Panc1 (cell line): ENCODE measurements at regions not wholly inside any gene's neighbourhood (a gene's known extent, or its start where the extent isn't known, plus 50 kb on each side); places are given as distances from the start of the nearest gene placed in this dataset.

Experiments
- ATAC-seq: fragments of 200-7000 bp; cut with Tn5 transposase; 2 replicates; pipeline ENCODE4 v1.9.1; 2020; ENCODE audit warnings: mild to moderate bottlenecking, moderate library complexity
- BruUV-seq: library from RNA; stranded (reverse); fragments of 400-500 nt; replicated peaks from 2 replicates; lab custom pipeline; 2021; lab: Mats Ljungman, UMichigan
- CTCF ChIA-PET: fragments of 300-600 bp; sonication (Branson Sonifier 250); formaldehyde crosslinking; loops from one replicate; lab custom pipeline; 2022; ENCODE audit warnings: antibody characterized with exemption; lab: Charles Lee
- POLR2A ChIA-PET: fragments of 300-600 bp; sonication (Branson Sonifier 250); formaldehyde crosslinking; loops from one replicate; lab custom pipeline; 2022; ENCODE audit warnings: antibody characterized with exemption; lab: Charles Lee
- DNase-seq: peaks from one replicate; pipeline ENCODE4 v3.0.0-alpha.2; 2010; ENCODE audit warnings: low read depth, low spot score
- H3K27ac ChIP-seq: 2 replicates; pipeline ENCODE4 v1.5.1; 2011; ENCODE audit warnings: mild to moderate bottlenecking, low read length, inconsistent platforms
- H3K27me3 ChIP-seq: fragments of 200-500 bp; sonication (Bioruptor generic); 2 replicates; pipeline ENCODE4 v1.6.0; 2014; ENCODE audit warnings: low read length, inconsistent platforms; ENCODE audit not compliant: control insufficient read depth, insufficient read depth
- H3K36me3 ChIP-seq: fragments of 200-500 bp; sonication (Bioruptor generic); 2 replicates; pipeline ENCODE4 v1.5.1; 2014; ENCODE audit warnings: inconsistent platforms, mild to moderate bottlenecking, low read length, moderate library complexity; ENCODE audit not compliant: control insufficient read depth, insufficient read depth
- H3K4me1 ChIP-seq: 2 replicates; pipeline ENCODE4 v1.5.1; 2011; ENCODE audit warnings: inconsistent platforms, mild to moderate bottlenecking, low read length, moderate library complexity; ENCODE audit not compliant: control insufficient read depth, insufficient read depth
- H3K4me3 ChIP-seq, 2 experiments: 2 replicates each; pipeline ENCODE4 v1.5.1; 2011 to 2012; ENCODE audit warnings: low read depth in 2 of 2, low read length in 2 of 2, mild to moderate bottlenecking in 2 of 2, inconsistent platforms in 1 of 2, moderate library complexity in 1 of 2
- H3K9me3 ChIP-seq: fragments of 200-500 bp; sonication (Bioruptor generic); 2 replicates; pipeline ENCODE4 v1.5.1; 2014; ENCODE audit warnings: low read depth, mild to moderate bottlenecking, inconsistent platforms, low read length, moderate library complexity; ENCODE audit not compliant: control insufficient read depth, insufficient read depth
- POLR2AphosphoS5 ChIP-seq: IDR thresholded peaks from 2 replicates; pipeline ENCODE4 v1.6.1; 2012; ENCODE audit warnings: mild to moderate bottlenecking, low read depth, low read length, moderate library complexity
- SIN3A ChIP-seq: IDR thresholded peaks from 2 replicates; pipeline ENCODE4 v1.6.1; 2012; ENCODE audit warnings: low read depth, mild to moderate bottlenecking, low read length, moderate library complexity, borderline replicate concordance; ENCODE audit not compliant: insufficient read depth
- TCF7L2 ChIP-seq: IDR thresholded peaks from 2 replicates; pipeline ENCODE4 v1.6.1; 2011; ENCODE audit warnings: mild to moderate bottlenecking, low read depth, low read length, inconsistent platforms
- in situ Hi-C: cut with HindIII; loops from 2 replicates; pipeline ENCODE4 v1.10.0; 2016; ENCODE audit warnings: low sequenced_read_pairs, low pct_unique_long_range_greater_than_20kb
- intact Hi-C: fragments of 100-400 bp; cut with micrococcal nuclease; formaldehyde crosslinking; loops from one replicate; pipeline ENCODE4 v1.10.0; 2022; ENCODE audit not compliant: unreplicated experiment
- TF ChIP-seq, protein P1 (sequence below): fragments of 450-650 bp; IDR thresholded peaks from 2 replicates; pipeline ENCODE4 v1.5.1; 2017; ENCODE audit warnings: mild to moderate bottlenecking
- TF ChIP-seq, protein P2 (sequence below), 2 experiments: IDR thresholded peaks; 2 replicates each; pipeline ENCODE4 v1.6.1; 2011 to 2012; ENCODE audit warnings: low read depth in 2 of 2, control low read depth in 1 of 2, low read length in 1 of 2, mild to moderate bottlenecking in 1 of 2, moderate library complexity in 1 of 2; ENCODE audit not compliant: insufficient read depth in 1 of 2

DNA sequence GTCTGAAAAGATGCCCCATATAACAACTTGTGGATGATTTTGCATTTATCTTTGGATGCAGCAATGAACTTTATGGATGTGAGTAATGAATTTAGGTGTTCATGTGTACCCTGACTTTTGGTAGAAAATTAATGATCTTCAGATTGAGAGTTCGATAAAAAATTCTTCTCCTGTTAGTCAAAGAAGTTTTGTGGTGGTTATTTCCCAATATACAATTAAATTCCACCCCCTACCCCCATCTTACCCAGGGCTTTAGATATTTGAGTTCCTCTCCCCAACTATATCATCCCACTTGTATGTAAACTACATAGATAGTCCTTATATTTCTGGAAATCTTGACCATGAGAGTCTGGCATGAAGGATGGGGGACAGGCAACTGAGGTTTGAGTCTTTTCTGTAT lies 126.1 kb upstream of the ALDH1A3 start:
- ChIA-PET CTCF (no interaction called here), POLR2A (no interaction called here)
- TF ChIP-seq SIN3A, result no peak
- TF ChIP-seq, protein P1, sequence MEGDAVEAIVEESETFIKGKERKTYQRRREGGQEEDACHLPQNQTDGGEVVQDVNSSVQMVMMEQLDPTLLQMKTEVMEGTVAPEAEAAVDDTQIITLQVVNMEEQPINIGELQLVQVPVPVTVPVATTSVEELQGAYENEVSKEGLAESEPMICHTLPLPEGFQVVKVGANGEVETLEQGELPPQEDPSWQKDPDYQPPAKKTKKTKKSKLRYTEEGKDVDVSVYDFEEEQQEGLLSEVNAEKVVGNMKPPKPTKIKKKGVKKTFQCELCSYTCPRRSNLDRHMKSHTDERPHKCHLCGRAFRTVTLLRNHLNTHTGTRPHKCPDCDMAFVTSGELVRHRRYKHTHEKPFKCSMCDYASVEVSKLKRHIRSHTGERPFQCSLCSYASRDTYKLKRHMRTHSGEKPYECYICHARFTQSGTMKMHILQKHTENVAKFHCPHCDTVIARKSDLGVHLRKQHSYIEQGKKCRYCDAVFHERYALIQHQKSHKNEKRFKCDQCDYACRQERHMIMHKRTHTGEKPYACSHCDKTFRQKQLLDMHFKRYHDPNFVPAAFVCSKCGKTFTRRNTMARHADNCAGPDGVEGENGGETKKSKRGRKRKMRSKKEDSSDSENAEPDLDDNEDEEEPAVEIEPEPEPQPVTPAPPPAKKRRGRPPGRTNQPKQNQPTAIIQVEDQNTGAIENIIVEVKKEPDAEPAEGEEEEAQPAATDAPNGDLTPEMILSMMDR, result no peak
- no peak for TF ChIP-seq POLR2AphosphoS5
- TF ChIP-seq, protein P2, sequence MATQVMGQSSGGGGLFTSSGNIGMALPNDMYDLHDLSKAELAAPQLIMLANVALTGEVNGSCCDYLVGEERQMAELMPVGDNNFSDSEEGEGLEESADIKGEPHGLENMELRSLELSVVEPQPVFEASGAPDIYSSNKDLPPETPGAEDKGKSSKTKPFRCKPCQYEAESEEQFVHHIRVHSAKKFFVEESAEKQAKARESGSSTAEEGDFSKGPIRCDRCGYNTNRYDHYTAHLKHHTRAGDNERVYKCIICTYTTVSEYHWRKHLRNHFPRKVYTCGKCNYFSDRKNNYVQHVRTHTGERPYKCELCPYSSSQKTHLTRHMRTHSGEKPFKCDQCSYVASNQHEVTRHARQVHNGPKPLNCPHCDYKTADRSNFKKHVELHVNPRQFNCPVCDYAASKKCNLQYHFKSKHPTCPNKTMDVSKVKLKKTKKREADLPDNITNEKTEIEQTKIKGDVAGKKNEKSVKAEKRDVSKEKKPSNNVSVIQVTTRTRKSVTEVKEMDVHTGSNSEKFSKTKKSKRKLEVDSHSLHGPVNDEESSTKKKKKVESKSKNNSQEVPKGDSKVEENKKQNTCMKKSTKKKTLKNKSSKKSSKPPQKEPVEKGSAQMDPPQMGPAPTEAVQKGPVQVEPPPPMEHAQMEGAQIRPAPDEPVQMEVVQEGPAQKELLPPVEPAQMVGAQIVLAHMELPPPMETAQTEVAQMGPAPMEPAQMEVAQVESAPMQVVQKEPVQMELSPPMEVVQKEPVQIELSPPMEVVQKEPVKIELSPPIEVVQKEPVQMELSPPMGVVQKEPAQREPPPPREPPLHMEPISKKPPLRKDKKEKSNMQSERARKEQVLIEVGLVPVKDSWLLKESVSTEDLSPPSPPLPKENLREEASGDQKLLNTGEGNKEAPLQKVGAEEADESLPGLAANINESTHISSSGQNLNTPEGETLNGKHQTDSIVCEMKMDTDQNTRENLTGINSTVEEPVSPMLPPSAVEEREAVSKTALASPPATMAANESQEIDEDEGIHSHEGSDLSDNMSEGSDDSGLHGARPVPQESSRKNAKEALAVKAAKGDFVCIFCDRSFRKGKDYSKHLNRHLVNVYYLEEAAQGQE (IDR thresholded peaks at IDR 0.05; ENCODE audit: insufficient read depth in 1 of 2, low read depth in 2 of 2, low read length in 1 of 2), result no peak
- TF ChIP-seq TCF7L2, result no peak
- intact Hi-C loops, result no loop called here
- BruUV-seq, result no TSS peak
- Histone ChIP-seq H3K27ac (no peak overlapping the region), H3K4me3 (no peak overlapping the region), H3K4me1 (peaks cover 7% of the 10 kb centered on the region), H3K9me3 (no peaks in the 10 kb centered on the region), H3K36me3 (no peaks in the 10 kb centered on the region), H3K27me3 (no peaks in the 10 kb centered on the region)
- DNase-seq, result no peak
- in situ Hi-C loops, result no loop called here
- ATAC-seq, result no peak

DNA sequence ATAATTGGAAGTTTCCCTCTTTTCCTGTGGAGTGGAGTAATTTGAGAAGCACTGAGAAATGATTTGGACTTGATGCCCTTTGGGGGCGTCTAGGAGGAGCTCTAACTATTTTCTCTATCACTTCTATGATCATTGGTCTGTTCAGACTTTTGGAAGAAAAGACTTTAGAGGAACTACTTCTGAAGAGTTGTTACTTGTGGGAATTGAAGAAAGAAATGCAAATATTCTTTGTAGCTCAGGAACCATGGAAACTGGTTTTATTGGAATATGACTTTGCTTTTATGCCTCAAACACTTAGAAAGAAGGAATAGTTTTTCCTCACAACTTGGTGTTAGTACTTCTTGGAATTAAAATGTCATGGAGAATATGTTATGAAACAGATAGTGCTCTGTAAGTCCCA lies 122.0 kb upstream of the ALDH1A3 start:
- ATAC-seq (no peak), DNase-seq (no peak)
- no peak overlapping the region for H3K4me3 ChIP-seq
- no peaks in the 10 kb centered on the region for H3K36me3 ChIP-seq
- H3K4me1 ChIP-seq, result peaks cover 35% of the 10 kb centered on the region
- in situ Hi-C loops, result no loop called here
- intact Hi-C loops, result no loop called here
- no TSS peak for BruUV-seq
- no peaks in the 10 kb centered on the region for H3K9me3 ChIP-seq
- POLR2A ChIA-PET, result no interaction called here
- no peaks in the 10 kb centered on the region for H3K27me3 ChIP-seq
- CTCF ChIA-PET, result no interaction called here
- peak overlapping the region; percentile 56; the same call in 1 of the 2 replicates for H3K27ac ChIP-seq
- TF ChIP-seq, protein P1, result no peak
- TF ChIP-seq POLR2AphosphoS5 (no peak), TCF7L2 (no peak), SIN3A (no peak)
- TF ChIP-seq, protein P2 (IDR thresholded peaks at IDR 0.05; ENCODE audit: insufficient read depth in 1 of 2, low read depth in 2 of 2, low read length in 1 of 2), result no peak
